ENCODE measurements at regions not wholly inside any gene's neighbourhood (a gene's known extent, or its start where the extent isn't known, plus 50 kb on each side); places are given as distances from the start of the nearest gene placed in this dataset.

- TF ChIP-seq, protein P1, sequence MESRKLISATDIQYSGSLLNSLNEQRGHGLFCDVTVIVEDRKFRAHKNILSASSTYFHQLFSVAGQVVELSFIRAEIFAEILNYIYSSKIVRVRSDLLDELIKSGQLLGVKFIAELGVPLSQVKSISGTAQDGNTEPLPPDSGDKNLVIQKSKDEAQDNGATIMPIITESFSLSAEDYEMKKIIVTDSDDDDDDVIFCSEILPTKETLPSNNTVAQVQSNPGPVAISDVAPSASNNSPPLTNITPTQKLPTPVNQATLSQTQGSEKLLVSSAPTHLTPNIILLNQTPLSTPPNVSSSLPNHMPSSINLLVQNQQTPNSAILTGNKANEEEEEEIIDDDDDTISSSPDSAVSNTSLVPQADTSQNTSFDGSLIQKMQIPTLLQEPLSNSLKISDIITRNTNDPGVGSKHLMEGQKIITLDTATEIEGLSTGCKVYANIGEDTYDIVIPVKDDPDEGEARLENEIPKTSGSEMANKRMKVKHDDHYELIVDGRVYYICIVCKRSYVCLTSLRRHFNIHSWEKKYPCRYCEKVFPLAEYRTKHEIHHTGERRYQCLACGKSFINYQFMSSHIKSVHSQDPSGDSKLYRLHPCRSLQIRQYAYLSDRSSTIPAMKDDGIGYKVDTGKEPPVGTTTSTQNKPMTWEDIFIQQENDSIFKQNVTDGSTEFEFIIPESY (IDR thresholded peaks at IDR 0.05; ENCODE audit: extremely low read depth, insufficient replicate concordance, low read length): no peak
Observed at GRCh38 chr15:66633041-66633937, 67.5 kb upstream of the LCTL start (continued).

DNA sequence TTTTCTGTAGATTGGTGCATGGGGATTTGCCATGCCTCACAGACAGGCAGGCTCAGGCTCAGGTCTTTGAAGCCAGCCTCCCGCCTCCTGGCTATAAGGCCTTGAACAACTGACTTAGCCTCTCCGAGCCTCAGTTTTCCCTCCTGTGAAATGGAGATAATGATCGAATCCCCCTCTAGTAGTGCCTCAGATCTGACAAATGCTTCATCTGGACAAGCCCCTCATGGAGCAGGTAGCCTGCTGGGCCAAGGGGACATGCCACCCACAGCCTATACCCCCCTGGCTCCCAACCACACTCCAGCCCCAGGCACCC lies 68.1 kb upstream of the LCTL start:
- ATAC-seq (no peak), DNase-seq (ENCODE audit: low read depth, low spot score) (no peak)
- ChIA-PET CTCF (no interaction called here), POLR2A (no interaction called here), RAD21 (ENCODE audit: low non-redundant PET in 1 of 2, low total read pairs in 2 of 2, uncharacterized antibody in 2 of 2, unreplicated experiment in 2 of 2) (no interaction called here)
- Histone ChIP-seq H3K27ac (ENCODE audit: low read depth, low read length) (no peak overlapping the region), H3K4me3 (replicated peaks in 1 of 2; ENCODE audit: low read depth in 1 of 2, low read length in 2 of 2) (no peak overlapping the region), H3K36me3 (ENCODE audit: control insufficient read depth in 1 of 2, insufficient read depth in 2 of 2, low read length in 2 of 2) (no peaks in the 10 kb centered on the region), H2AFZ (ENCODE audit: low read depth, low read length, poor library complexity, severe bottlenecking) (no peak overlapping the region), H4K20me1 (ENCODE audit: insufficient read depth) (no peaks in the 10 kb centered on the region), H3K9ac (ENCODE audit: low read length) (no peak overlapping the region), H3K4me2 (ENCODE audit: low read length) (no peak overlapping the region), H3K4me1 (ENCODE audit: control insufficient read depth in 1 of 2, insufficient read depth in 2 of 2, low read length in 2 of 2) (no peaks in the 10 kb centered on the region), H3K27me3 (ENCODE audit: insufficient read depth, low read length) (no peaks in the 10 kb centered on the region), H3K9me3 (ENCODE audit: control insufficient read depth in 1 of 2, insufficient read depth in 1 of 2, low read depth in 1 of 2, low read length in 2 of 2) (no peaks in the 10 kb centered on the region), H3K9me2 (ENCODE audit: insufficient read depth) (no peaks in the 10 kb centered on the region), H3K79me2 (ENCODE audit: insufficient read depth, low read length) (no peaks in the 10 kb centered on the region)
- TF ChIP-seq, protein P1 (IDR thresholded peaks at IDR 0.05; ENCODE audit: extremely low read depth, insufficient replicate concordance, low read length): no peak
- no peak for TF ChIP-seq EZH2phosphoT487 (IDR thresholded peaks at IDR 0.05; ENCODE audit: borderline replicate concordance)
- TF ChIP-seq ZNF274 (IDR thresholded peaks at IDR 0.05; ENCODE audit: low read depth, low read length): no peak
- TF ChIP-seq CBX3 (IDR thresholded peaks at IDR 0.05; ENCODE audit: low read depth): no peak
- no peak for TF ChIP-seq SRF (IDR thresholded peaks at IDR 0.05; ENCODE audit: low read depth)
- no peak for TF ChIP-seq CTCF (IDR thresholded peaks at IDR 0.05 in 2 of 3, conservative IDR thresholded peaks at IDR 0.05 in 1 of 3; ENCODE audit: borderline replicate concordance in 1 of 3, insufficient read depth in 1 of 3, low read depth in 2 of 3, low read length in 2 of 3)
- TF ChIP-seq FOSL1 (IDR thresholded peaks at IDR 0.05; ENCODE audit: low read depth): no peak
- no peak for TF ChIP-seq MAX (IDR thresholded peaks at IDR 0.05)
- TF ChIP-seq, protein P2, sequence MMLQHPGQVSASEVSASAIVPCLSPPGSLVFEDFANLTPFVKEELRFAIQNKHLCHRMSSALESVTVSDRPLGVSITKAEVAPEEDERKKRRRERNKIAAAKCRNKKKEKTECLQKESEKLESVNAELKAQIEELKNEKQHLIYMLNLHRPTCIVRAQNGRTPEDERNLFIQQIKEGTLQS (IDR thresholded peaks at IDR 0.05): no peak
- no peak for TF ChIP-seq JUND (IDR thresholded peaks at IDR 0.05)
- no peak for TF ChIP-seq POLR2A (IDR thresholded peaks at IDR 0.05; ENCODE audit: borderline replicate concordance, extremely low read depth, insufficient read depth, insufficient read length)
- TF ChIP-seq TCF7L2 (IDR thresholded peaks at IDR 0.05; ENCODE audit: borderline replicate concordance, extremely low read depth, insufficient read depth, insufficient read length): no peak
- TF ChIP-seq YY1 (IDR thresholded peaks at IDR 0.05; ENCODE audit: extremely low read depth, insufficient replicate concordance, low read depth, low read length): no peak
- intact Hi-C loops (cut with micrococcal nuclease): no loop called here
- no TSS peak for BruUV-seq (replicated peaks)
